Esophagus mucosa (tissue), 1 donor: ENCODE measurements at regions not wholly inside any gene's neighbourhood (a gene's known extent, or its start where the extent isn't known, plus 50 kb on each side); places are given as distances from the start of the nearest gene placed in this dataset.
A peak's percentile ranks its signal among the peaks of the same experiment; 100 is the strongest.
"Not testable (repeated sequence)": the region's sequence is repeated elsewhere in the genome, so short reads cannot be mapped to it uniquely, and the experiment has no call there.

Experiments
- ATAC-seq: fragments of 200-7000 bp; cut with Tn5 transposase; one replicate; pipeline ENCODE4 v1.9.1; 2020
- donor health status: DM: yes; HTN: yes; CAD: no.

- ATAC-seq: no peak
Observed at GRCh38 chr7:12890586-12890985, 203.2 kb downstream of the ARL4A start.

- ATAC-seq: no peak
Observed at GRCh38 chr7:12893292-12893691, 205.9 kb downstream of the ARL4A start.

- ATAC-seq: no peak
Observed at GRCh38 chr7:12895296-12895695, 207.9 kb downstream of the ARL4A start.

- ATAC-seq: no peak
Observed at GRCh38 chr7:12896316-12896715, 208.9 kb downstream of the ARL4A start.

DNA sequence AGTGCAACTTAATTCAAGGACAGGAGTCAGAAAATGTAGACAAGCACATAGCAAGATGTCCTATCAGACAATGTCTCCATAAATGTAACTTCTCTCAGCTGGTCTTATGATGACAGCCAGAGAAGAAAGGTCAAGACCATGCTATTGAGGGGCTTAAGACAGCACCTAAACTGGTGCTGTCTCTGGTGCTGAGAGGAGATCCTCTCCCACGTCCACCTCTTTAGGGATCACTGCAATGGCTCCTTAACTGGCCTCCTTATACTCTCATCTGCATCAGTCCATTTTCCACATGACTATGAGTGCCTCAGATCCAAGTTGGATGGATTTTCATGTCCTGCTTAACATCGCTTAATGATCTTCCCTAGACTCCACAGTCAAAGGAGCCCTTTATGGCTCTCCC lies 210.6 kb downstream of the ARL4A start:
- no peak for ATAC-seq

DNA sequence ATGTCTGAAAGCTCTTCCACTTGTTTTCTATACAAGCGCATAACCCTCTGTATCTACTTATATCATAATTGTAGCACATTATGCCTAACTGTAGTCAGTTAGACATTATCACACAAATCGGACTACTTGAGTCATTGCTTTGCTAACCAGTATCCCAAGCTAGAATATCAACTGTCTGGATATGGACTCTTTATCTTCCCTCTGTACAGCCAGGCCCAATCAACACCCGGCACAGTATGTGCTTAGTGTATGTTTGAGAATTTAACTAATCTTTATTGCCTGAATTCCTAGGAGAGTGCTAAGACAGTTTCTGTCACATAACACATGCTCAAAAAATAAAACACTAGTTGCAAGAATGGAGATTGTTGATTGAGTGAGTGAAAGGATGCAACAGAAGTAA lies 211.2 kb downstream of the ARL4A start:
- no peak for ATAC-seq

- ATAC-seq: no peak
Observed at GRCh38 chr7:12905671-12906070, 218.2 kb downstream of the ARL4A start.

DNA sequence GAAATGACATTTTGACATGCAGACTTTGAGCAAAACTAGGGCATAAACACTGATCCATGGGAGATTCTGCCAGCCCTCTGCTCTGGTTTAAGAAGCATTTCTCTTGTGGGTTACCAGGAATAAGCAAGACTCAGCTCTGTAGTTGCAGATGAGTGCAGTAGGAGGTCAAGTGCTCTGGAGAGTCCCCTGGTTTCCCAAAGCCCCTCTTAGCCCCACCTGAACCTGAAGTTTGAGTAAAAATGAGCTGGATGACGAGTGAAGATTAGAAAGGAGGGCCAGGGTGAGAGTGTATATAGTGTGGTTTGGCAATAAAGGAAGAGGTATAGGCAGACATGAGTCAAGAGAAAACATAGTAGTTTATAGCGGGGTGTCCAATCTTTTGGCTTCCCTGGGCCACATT lies 220.3 kb downstream of the ARL4A start:
- no peak for ATAC-seq

GRCh38 chr7:12909483-12909882 lies 222.1 kb downstream of the ARL4A start:
- ATAC-seq: peak; percentile 35

GRCh38 chr7:12911053-12911452 lies 223.6 kb downstream of the ARL4A start:
- peak; percentile 42 for ATAC-seq

DNA sequence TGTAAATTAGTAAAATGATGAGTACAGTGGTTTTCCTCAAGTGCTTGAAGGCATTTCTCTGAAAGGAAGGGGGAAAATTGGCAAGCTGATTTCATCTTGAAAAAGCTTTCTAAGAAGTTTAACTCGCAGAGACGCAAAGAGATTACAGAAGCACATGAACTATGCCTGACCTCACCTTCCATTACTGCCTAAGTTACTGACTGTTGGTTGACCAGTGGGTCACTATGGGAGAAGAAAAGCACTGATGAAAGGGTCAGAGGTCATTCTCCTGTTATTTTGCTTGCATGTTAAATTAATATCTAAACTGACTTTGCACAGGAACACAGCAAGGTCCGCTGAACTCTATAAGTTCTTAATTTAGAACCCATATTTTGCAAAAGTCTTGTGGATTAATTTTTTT lies 225.6 kb downstream of the ARL4A start:
- ATAC-seq: no peak

DNA sequence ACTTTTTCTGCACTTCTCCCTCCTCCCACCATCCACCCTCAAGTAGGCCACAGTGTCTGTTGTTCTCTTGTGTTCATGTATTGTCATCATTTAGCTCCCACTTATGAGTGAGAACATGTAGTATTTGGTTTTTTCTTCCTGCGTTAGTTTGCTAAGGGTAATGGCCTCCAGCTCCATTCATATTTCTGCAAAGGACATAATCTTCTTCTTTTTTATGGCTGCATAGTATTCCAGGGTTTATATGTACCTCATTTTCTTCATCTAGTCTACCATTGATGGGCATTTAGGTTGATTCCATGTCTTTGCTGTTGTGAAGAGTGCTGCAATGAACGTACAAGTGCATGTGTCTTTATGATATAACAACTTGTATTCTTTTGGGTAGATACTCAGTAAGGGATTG lies 230.4 kb downstream of the ARL4A start:
- no peak for ATAC-seq

DNA sequence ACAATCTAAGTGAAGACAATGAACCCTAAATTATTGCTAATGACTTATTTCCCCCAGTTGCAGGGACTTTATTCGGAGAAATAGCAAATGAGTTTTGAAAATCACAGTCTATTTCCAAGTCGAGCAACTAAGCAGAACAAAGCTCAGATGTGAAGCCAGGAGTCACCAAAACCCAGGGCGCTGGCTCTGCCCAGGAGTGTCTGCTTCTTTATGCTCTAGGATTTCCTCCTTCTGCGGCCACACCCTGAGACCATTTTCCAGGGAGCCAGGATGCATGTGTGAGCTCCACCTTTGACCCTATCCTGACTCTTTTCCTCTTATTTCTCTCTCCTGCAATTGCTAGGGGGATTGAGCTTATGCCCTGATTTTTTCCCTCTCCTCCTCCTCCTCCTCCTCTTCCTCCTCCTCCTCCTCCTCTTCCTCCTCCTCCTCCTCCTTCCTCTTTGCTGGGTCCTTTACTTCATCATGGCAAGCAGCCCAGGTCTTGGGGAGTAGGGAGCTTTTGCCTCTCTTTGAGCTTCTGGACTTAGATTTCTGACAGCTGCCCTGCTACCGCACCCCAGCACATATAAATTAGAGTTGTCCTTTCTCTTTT lies 234.4 kb downstream of the ARL4A start:
- peak; percentile 73 for ATAC-seq

GRCh38 chr7:12923971-12924370 lies 236.5 kb downstream of the ARL4A start:
- peak; percentile 87 for ATAC-seq

- ATAC-seq: no peak
Observed at GRCh38 chr7:12926206-12926605, 238.8 kb downstream of the ARL4A start.

- ATAC-seq: no peak
Observed at GRCh38 chr7:12927635-12928434, 240.4 kb downstream of the ARL4A start.

- peak; percentile 35 for ATAC-seq
Observed at GRCh38 chr7:12929476-12930140, 242.2 kb downstream of the ARL4A start.

DNA sequence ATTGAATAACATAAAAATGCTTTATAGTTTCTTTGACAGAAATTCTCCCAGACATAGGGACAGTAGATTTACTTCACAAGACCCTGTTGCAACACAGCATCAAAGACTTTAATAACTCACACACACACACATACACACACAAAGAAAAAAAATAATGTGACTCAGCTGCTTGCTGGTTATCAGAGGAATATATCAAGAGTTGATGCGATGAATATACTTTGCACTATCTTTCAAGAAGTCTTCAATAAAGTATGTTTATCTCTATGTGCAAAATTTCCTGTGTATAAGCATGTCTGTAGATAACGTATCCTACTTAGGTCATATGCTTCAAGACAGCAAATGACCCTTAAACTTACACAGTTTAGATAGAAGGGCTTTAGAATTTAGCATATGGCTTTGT lies 243.1 kb downstream of the ARL4A start:
- ATAC-seq: no peak

- ATAC-seq: not testable (repeated sequence)
Observed at GRCh38 chr7:12931465-12931864, 244.0 kb downstream of the ARL4A start.

GRCh38 chr7:12939694-12940093 lies 252.3 kb downstream of the ARL4A start:
- ATAC-seq: no peak

- ATAC-seq: peak; percentile 99
Observed at GRCh38 chr7:12941512-12941911, 254.1 kb downstream of the ARL4A start.

DNA sequence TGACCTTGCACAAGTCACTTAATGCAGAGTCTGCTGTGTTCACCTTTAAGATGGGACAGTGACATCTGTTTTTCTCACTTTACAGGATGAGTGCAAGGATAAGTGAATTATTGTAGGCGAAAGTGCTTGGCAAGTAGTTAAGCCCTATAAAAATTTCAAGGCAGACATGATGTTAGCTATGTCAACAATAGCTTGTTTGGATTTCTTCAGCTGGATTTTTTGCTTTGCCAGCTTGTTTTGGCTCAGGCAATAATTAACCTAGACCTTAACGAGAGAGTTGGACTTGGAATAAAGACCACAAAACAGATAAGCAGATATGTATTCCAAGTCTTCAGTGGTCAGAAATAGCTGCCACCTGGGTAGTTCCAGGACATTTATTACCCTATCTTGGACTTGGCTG lies 255.2 kb downstream of the ARL4A start:
- no peak for ATAC-seq

GRCh38 chr7:12943781-12944180 lies 256.3 kb downstream of the ARL4A start:
- peak; percentile 70 for ATAC-seq

- no peak for ATAC-seq
Observed at GRCh38 chr7:12945901-12946300, 258.5 kb downstream of the ARL4A start.
